GM12875 (cell line): ENCODE measurements at regions not wholly inside any gene's neighbourhood (a gene's known extent, or its start where the extent isn't known, plus 50 kb on each side); places are given as distances from the start of the nearest gene placed in this dataset.

Source experiments
- H3K4me3 ChIP-seq: one replicate; pipeline ENCODE4 v1.5.1; 2011; ENCODE audit warnings: low read depth, low read length, control low read depth
- CTCF ChIP-seq: IDR thresholded peaks from 2 replicates; pipeline ENCODE4 v1.5.1; 2011; ENCODE audit warnings: low read depth, mild to moderate bottlenecking, control low read depth, inconsistent platforms, low read length, moderate library complexity, borderline replicate concordance; ENCODE audit not compliant: insufficient read depth

GRCh38 chr22:44437216-44438055, 60.6 kb downstream of the RTL6 start:
- no peak overlapping the region for H3K4me3 ChIP-seq
- TF ChIP-seq CTCF: no peak

- H3K4me3 ChIP-seq: no peak overlapping the region
- TF ChIP-seq CTCF: no peak
Measured at GRCh38 chr22:44436736-44437135, 61.3 kb downstream of the RTL6 start.

GRCh38 chr22:44431256-44431655, 66.8 kb downstream of the RTL6 start:
- no peak for TF ChIP-seq CTCF

GRCh38 chr22:44430716-44431115, 67.3 kb downstream of the RTL6 start:
- H3K4me3 ChIP-seq: no peak overlapping the region
- no peak for TF ChIP-seq CTCF

More at GRCh38 chr22:44431256-44431655, 66.8 kb downstream of the RTL6 start:
- no peak overlapping the region for H3K4me3 ChIP-seq

- TF ChIP-seq CTCF: no peak
- H3K4me3 ChIP-seq: no peak overlapping the region
Measured at GRCh38 chr22:44429941-44430587, 68.0 kb downstream of the RTL6 start.

GRCh38 chr22:44428941-44429830, 68.8 kb downstream of the RTL6 start:
- H3K4me3 ChIP-seq: no peak overlapping the region
- TF ChIP-seq CTCF: no peak
